C1 segment of cervical spinal cord (tissue), 14 donors: ENCODE measurements at regions not wholly inside any gene's neighbourhood (a gene's known extent, or its start where the extent isn't known, plus 50 kb on each side); places are given as distances from the start of the nearest gene placed in this dataset.
A peak's percentile ranks its signal among the peaks of the same experiment; 100 is the strongest.
"Not testable (repeated sequence)": the region's sequence is repeated elsewhere in the genome, so short reads cannot be mapped to it uniquely, and the experiment has no call there.

Experiments
- DNase-seq, 14 donors: peaks; one replicate each; lab custom pipeline; 2025; lab: John Stamatoyannopoulos, UW

GRCh38 chr1:30099587-30100523 lies 623.5 kb downstream of the MATN1 start:
- DNase-seq: no peak

DNA sequence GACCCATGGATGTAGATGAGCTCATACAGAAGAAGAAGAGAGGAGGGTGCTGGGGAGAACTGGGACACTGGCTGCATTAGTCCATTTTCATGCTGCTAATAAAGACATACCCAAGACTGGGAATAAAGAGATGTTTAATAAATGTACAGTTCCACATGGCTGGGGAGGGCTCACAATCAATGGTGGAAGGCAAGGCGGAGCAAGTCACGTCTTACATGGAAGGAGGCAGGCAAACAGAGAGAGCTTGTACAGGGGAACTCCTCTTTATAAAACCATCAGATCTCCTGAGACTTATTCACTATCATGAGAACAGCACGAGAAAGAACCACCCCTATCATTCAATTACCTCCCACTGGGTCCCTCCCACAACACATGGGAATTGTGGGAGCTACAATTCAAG lies 625.5 kb downstream of the MATN1 start:
- DNase-seq: not testable (repeated sequence)

DNA sequence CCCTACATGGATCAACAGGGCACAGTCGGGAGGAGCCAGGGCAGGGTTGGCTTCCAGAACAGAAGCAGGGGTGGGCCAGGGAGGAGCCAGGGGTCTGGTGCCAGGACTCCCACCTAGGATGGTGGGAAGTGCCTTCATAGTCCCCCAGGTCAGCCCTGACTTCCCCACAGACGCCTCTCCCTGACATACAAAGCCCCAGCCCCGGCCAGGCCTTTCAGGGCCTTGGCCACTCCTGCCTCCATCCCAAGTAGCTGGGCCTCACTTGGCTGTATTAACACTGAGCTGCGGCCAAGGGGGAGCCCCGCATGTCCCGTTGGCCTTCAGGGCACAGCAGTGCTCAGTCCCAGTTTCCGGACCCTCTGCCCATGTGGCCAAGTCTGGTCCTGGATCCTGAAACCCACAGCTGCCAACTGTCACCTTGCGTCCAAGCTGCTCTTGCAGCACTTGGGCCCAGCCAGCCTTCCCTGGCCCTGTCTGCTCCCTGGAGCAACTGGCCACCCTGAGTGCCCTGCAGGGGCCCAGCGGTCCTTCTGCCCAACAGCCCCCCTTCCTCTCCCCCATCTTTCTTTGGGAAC lies 627.8 kb downstream of the MATN1 start:
- DNase-seq: no peak

DNA sequence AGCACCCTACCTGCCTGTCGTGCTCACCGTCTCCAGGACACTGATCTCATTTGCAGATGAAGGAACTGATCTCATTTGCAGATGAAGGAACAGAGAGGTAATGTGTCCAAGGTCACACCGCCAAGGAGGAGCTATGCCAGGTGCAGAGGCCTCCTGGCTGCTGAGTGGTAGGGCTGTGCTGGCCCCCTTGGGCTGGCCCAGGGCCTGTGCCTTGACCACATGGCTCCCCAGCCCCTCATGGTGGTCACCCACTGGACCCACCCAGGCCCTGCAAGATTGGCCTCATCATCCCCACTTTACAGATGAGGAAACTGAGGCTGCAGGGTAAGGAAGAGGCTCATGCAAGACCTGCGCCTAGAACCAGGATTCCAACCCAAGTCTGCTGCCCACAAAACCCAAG lies 628.3 kb downstream of the MATN1 start:
- DNase-seq: no peak

DNA sequence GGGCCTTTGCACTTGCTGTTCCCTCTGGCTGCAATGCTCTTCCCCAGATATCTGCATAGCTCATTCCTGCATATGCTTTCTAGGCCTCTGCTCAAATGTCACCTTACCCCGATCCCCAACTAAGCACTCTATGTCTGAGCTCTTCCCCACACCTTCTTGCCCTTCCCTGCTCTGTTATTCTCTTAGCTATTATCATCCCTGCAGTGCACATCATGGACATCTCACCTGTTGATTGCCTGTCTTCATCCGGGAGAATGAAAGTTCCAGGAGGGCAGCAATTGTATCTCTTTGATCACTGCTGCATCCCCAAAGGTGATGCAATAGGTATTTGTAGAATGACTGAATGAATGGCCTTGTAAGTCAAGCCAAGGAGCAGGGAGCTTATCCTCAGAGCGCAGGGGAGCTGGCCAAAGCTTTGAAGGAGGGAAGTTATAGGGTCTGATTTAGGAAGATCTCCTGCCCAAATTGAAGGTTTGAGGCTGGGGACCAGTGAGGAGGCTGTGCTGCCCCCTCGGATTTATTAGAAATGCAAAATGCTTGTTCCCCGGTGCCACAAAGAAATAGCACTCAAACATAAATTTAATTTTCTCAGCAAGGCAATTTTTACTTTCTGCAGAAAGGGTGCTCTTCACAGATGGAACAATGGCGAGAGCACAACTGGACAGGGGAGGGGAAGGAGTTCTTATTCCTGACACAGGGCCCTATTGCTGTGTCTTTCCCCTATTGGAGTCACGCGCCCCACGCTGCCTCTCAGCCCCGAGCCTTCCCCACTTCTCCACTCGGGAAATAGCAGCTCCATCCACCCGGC lies 631.1 kb downstream of the MATN1 start:
- no peak for DNase-seq

- DNase-seq: no peak
These were observed 633.1 kb downstream of the MATN1 start for GRCh38 chr1:30090162-30090820.

DNA sequence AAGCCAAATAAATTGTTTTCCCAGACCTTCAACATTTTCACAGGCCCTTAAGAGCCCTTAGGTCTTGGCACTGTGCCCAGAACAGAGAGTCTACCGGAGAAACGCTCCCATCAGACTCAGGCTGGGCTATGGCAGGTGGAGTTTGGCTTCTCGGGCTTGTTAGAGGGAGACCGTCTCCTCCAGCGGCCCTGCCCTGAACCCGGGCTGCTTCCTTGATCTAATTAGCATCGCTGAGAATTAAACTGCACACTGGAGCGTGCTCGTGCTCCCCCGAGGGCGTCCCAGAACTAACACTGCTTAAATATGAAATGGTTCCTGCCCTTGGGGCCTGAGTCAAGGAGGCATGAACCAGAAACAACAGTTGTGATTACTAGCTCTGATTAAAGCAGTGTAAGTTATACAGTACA lies 634.4 kb downstream of the MATN1 start:
- DNase-seq: no peak

GRCh38 chr1:30088594-30088993 lies 634.8 kb downstream of the MATN1 start:
- DNase-seq: no peak

DNA sequence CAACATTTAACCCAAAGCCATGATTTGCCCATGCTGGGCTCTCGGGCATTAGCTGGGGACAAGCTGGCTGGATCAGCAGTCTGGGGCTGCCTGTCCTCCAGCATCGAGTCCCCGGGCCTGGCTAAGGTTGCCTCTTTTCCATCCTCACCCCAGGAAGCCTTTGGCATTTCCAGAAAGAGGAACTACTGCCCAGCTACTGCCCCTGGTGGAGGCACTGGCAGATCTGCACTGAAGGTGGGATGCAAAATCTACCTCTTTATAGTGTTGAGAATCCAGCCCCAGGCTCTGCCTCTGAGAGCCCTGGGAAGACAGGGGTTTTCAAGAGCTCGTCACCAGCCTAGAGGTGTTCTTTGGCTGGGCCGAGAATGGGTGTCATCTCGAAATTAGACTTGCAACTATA lies 635.9 kb downstream of the MATN1 start:
- no peak for DNase-seq

GRCh38 chr1:30085811-30086770 lies 637.3 kb downstream of the MATN1 start:
- DNase-seq: peak in 8 of 14 donors; percentile 2 to 48 (median 4)

- no peak for DNase-seq
These were observed 638.3 kb downstream of the MATN1 start for GRCh38 chr1:30084909-30085571.

GRCh38 chr1:30083800-30084464 lies 639.5 kb downstream of the MATN1 start:
- no peak for DNase-seq

- DNase-seq: no peak
These were observed 641.8 kb downstream of the MATN1 start for GRCh38 chr1:30081379-30082102.

DNA sequence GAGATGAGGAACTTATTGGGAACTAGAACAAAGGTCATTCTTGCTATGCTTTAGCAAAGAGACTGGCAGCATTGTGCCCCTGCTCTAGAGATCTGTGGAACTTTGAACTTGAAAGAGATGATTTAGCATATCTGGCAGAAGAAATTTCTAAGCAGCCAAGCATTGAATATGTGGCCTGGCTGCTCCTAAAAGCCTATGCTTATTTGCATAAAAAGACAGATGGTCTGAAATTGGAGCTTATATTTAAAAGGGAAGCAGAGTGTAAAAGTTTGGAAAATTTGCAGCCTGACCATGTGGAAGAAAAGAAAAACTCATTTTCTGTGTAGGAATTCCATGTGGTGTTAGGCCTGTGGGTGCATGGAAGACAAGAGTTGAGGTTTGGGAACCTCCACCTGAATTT lies 647.5 kb downstream of the MATN1 start:
- DNase-seq: not testable (repeated sequence)

DNA sequence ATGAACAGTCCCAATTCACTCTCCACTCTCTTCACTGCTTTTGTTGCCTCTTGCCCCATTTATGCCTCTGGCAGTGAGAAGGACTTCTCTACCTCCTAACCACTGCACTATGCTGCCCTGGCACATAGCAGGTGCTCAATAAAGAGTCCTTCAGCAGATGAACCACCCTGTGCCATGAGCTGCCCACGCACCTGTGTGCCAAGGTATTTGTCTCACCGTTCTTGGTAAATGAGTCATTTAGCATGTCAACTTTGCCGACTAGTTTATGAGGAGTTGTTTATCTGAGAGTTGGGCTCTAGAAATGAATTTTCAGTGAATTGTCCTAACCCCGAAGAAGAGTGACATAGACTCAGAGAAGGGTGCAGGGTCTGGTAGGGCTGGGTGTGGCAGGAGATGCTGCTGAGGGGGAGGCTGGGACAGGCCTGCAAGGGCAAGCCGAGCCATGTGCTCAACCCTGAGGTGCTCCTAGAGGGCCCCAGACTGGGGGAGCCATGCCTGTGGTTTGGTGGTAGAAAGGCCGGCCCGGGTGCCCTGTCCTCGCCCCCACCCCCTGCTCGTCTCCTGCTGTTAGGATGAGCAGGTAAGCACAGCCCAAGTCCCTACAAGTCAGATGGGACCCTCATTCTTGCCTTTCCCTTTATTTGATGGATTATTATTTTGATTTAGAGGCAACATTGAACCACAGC lies 654.5 kb downstream of the MATN1 start:
- DNase-seq: no peak

- no peak for DNase-seq
These were observed 658.8 kb downstream of the MATN1 start for GRCh38 chr1:30064547-30064946.

DNA sequence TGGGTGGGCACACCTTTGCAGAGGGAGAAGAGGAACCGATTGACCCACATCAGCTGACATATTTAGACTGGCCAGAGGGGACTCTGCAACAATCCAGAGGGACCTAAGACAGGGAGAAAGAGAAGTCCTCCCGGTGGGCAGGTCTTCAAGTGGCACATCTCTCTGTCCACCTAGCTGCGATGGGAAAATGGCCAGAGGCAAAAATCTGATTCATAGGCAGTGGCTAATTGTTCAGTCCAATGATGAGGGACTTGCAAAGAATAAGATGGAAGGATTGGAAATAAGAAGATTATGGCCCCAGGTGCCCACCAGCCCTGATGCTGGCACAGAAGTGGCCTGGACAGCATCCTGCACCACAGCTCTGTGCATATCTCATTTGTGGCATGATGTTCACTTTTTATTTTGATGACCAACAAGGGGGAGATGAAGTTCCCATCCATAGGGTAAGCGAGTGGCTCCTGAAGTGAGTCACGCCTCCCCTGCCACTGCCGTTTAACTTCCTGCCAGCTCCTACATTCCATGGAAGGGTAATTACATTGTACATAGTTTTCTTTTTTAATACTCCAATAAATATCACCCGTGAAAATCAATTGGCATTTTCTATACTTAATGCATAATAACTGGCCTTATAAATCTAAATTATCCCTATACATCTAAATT lies 659.6 kb downstream of the MATN1 start:
- no peak for DNase-seq
